ENCODE measurements at regions not wholly inside any gene's neighbourhood (a gene's known extent, or its start where the extent isn't known, plus 50 kb on each side); places are given as distances from the start of the nearest gene placed in this dataset.

DNA sequence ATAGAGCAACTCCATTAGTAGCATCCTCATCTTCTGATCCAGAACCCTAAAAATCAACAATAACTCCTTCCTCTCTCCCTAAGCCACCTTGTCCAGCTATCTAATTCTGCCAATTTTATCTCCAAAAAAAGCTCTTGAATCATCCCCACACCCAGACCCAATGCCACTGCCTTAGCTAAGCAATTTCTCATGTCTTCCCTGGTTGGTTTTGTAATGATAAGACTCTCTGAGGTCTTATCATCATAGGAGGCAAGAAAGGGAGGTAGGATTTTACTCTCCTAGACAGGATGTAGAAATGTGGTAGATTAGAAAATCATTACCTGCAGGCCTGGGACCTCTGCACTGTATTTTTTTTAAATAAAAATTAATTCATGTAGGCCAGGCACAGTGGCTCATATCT, 283.5 kb upstream of the NEBL start:
- Mint-ChIP-seq H3K27ac (no peak overlapping the region), H3K4me1 (no peaks in the 10 kb centered on the region), H3K9me3 (peaks cover 0 to 22% (median 8%) of the 10 kb centered on the region in 11 donors), H3K27me3 (peaks cover 21 to 33% (median 30%) of the 10 kb centered on the region in 5 donors), H3K36me3 (peaks cover 0 to 4% (median 0%) of the 10 kb centered on the region in 5 donors), H3K4me3 (no peak overlapping the region)
- Histone ChIP-seq H3K27me3 (ENCODE audit: control insufficient read depth in 2 of 2, insufficient read depth in 2 of 2, low read length in 2 of 2) (no peaks in the 10 kb centered on the region), H3K4me1 (ENCODE audit: control insufficient read depth in 2 of 2, insufficient read depth in 2 of 2, low read length in 2 of 2) (no peaks in the 10 kb centered on the region), H3K36me3 (ENCODE audit: control insufficient read depth in 2 of 3, insufficient read depth in 3 of 3, low read length in 3 of 3) (no peaks in the 10 kb centered on the region), H3K9me3 (ENCODE audit: control insufficient read depth in 2 of 3, low read length in 3 of 3) (no peaks in the 10 kb centered on the region), H3K4me3 (ENCODE audit: low read length) (no peak overlapping the region), H3K27ac (ENCODE audit: low read depth, low read length) (no peak overlapping the region)
- DNase-seq (no peak), ATAC-seq (no peak)
- intact Hi-C loops (cut with micrococcal nuclease): no loop called here
- POLR2A ChIA-PET: no interaction called here
- CTCF ChIA-PET: no interaction called here

DNA sequence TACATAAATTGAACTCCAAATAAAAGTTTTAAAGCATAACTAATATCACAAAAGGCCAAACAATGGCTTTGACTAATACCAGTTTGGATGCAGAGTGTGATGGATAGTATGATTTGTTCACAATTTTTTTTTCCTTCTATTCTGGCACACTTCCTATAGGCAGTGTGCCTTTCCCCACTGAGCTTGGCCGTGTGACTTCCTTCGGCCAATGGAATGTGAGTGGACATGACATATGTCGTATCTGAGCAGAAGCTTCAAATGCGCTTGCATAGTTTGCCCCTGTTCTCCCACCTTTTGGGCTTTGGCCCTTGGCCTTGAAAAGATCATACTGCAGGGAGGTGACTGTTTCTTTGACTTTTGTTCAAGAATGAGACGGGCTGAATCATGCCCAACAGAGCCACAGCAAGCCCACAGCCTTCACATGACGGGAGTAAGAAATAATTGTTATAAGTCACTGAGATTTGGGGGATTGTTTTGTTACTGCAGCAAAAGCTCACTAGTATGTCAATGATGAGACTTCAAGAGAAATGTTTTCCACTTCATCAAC, 279.9 kb upstream of the NEBL start:
- peaks cover 0 to 22% (median 8%) of the 10 kb centered on the region in 11 donors for H3K9me3 Mint-ChIP-seq
- no peak for ATAC-seq
- no peak overlapping the region for H3K27ac Mint-ChIP-seq
- H3K4me1 Mint-ChIP-seq: peaks cover 5 to 18% (median 13%) of the 10 kb centered on the region in 7 donors
- intact Hi-C loops (cut with micrococcal nuclease): no loop called here
- H3K9me3 ChIP-seq (ENCODE audit: control insufficient read depth in 2 of 3, low read length in 3 of 3): no peaks in the 10 kb centered on the region
- H3K4me3 ChIP-seq (ENCODE audit: low read length): no peak overlapping the region
- H3K4me1 ChIP-seq (ENCODE audit: control insufficient read depth in 2 of 2, insufficient read depth in 2 of 2, low read length in 2 of 2): peaks cover 0 to 4% of the 10 kb centered on the region in 2 donors
- ChIA-PET POLR2A (no interaction called here), CTCF (no interaction called here)
- H3K36me3 ChIP-seq (ENCODE audit: control insufficient read depth in 2 of 3, insufficient read depth in 3 of 3, low read length in 3 of 3): no peaks in the 10 kb centered on the region
- peaks cover 0 to 4% (median 0%) of the 10 kb centered on the region in 5 donors for H3K36me3 Mint-ChIP-seq
- peaks cover 0 to 3% of the 10 kb centered on the region in 2 donors for H3K27me3 ChIP-seq (ENCODE audit: control insufficient read depth in 2 of 2, insufficient read depth in 2 of 2, low read length in 2 of 2)
- H3K27ac ChIP-seq (ENCODE audit: low read depth, low read length): no peak overlapping the region
- no peak for DNase-seq
- no peak overlapping the region for H3K4me3 Mint-ChIP-seq
- peaks cover 46 to 54% (median 49%) of the 10 kb centered on the region in 5 donors for H3K27me3 Mint-ChIP-seq

DNA sequence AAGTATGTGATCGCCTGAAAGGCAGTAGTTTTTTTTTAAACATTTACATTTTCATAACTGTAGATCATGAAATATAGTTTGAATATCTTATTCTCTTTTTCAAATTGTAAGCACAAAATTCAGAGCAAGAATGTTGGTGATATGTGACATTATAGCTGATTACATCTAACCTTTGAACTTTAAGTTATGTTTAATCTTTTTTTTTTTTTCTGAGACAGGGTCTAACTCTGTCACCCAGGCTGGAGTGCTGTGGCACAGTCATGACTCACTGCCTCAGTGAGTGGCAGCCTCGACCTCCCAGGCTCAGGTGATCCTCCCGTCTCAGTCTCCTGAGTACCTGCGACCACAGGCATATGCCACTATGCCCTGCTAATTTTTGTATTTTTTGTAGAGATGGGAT, 278.7 kb upstream of the NEBL start:
- no peak for DNase-seq
- ChIA-PET POLR2A (no interaction called here), CTCF (no interaction called here)
- ATAC-seq: no peak
- Mint-ChIP-seq H3K27me3 (peaks cover 54 to 65% (median 58%) of the 10 kb centered on the region in 5 donors), H3K36me3 (peaks cover 0 to 4% (median 0%) of the 10 kb centered on the region in 5 donors), H3K9me3 (peaks cover 0 to 22% (median 8%) of the 10 kb centered on the region in 11 donors), H3K4me3 (no peak overlapping the region), H3K27ac (no peak overlapping the region), H3K4me1 (peaks cover 5 to 23% (median 13%) of the 10 kb centered on the region in 7 donors)
- intact Hi-C loops (cut with micrococcal nuclease): no loop called here
- peaks cover 0 to 3% of the 10 kb centered on the region in 2 donors for H3K27me3 ChIP-seq (ENCODE audit: control insufficient read depth in 2 of 2, insufficient read depth in 2 of 2, low read length in 2 of 2)
- peaks cover 0 to 4% of the 10 kb centered on the region in 2 donors for H3K4me1 ChIP-seq (ENCODE audit: control insufficient read depth in 2 of 2, insufficient read depth in 2 of 2, low read length in 2 of 2)
- no peak overlapping the region for H3K4me3 ChIP-seq (ENCODE audit: low read length)
- no peaks in the 10 kb centered on the region for H3K36me3 ChIP-seq (ENCODE audit: control insufficient read depth in 2 of 3, insufficient read depth in 3 of 3, low read length in 3 of 3)
- H3K9me3 ChIP-seq (ENCODE audit: control insufficient read depth in 2 of 3, low read length in 3 of 3): no peaks in the 10 kb centered on the region
- no peak overlapping the region for H3K27ac ChIP-seq (ENCODE audit: low read depth, low read length)

DNA sequence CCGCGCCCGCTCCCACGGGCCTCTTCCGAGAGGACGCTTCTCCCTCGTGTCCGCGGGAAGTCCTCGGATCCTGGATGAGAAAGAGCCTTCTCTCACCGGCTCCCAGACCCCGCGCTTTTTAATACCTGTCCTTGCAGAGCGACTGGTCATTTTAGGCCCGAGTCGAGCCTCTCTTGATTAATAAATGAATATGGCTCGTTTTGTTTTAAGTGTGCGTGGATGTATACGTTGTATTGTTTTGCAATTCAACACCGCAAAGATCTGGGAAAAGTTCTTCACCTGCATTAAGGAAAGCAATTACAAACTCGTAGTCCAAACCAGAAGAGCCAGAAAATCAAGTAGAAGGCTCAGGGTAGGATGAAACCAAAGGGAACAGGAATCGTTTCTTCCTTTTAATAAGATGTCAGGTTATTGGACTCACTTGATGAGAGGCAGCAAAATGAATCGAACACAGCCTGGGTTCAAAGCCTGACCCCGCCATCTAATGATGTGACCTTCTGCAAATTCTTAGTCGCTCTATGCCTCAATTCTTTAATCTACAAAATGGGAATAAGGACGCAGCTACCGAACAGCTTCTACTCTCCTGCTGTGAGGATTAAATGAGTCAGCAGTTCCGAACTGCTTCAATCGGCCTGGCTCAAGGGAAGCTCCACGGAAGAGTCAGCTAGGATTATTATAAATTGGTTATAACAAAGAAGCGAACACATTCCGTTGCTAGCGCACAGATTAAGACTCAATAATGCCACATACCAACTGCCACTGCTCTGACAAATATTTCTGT, 277.8 kb upstream of the NEBL start:
- Histone ChIP-seq H3K27ac (ENCODE audit: low read depth, low read length) (no peak overlapping the region), H3K4me1 (ENCODE audit: control insufficient read depth in 2 of 2, insufficient read depth in 2 of 2, low read length in 2 of 2) (peaks cover 0 to 4% of the 10 kb centered on the region in 2 donors), H3K36me3 (ENCODE audit: control insufficient read depth in 2 of 3, insufficient read depth in 3 of 3, low read length in 3 of 3) (no peaks in the 10 kb centered on the region), H3K27me3 (ENCODE audit: control insufficient read depth in 2 of 2, insufficient read depth in 2 of 2, low read length in 2 of 2) (peaks cover 0 to 3% of the 10 kb centered on the region in 2 donors), H3K4me3 (ENCODE audit: low read length) (no peak overlapping the region), H3K9me3 (ENCODE audit: control insufficient read depth in 2 of 3, low read length in 3 of 3) (no peaks in the 10 kb centered on the region)
- no peak for DNase-seq
- peaks cover 5 to 23% (median 13%) of the 10 kb centered on the region in 7 donors for H3K4me1 Mint-ChIP-seq
- intact Hi-C loops (cut with micrococcal nuclease): no loop called here
- H3K27me3 Mint-ChIP-seq: peaks cover 59 to 72% (median 62%) of the 10 kb centered on the region in 5 donors
- ChIA-PET CTCF (no interaction called here), POLR2A (no interaction called here)
- peaks cover 0 to 15% (median 6%) of the 10 kb centered on the region in 11 donors for H3K9me3 Mint-ChIP-seq
- no peak for ATAC-seq
- peaks cover 0 to 4% (median 0%) of the 10 kb centered on the region in 5 donors for H3K36me3 Mint-ChIP-seq
- peak overlapping the region in 1 of 9 donors; percentile 47 for H3K27ac Mint-ChIP-seq
- H3K4me3 Mint-ChIP-seq: peak overlapping the region; percentile 29 to 80 (median 58)

DNA sequence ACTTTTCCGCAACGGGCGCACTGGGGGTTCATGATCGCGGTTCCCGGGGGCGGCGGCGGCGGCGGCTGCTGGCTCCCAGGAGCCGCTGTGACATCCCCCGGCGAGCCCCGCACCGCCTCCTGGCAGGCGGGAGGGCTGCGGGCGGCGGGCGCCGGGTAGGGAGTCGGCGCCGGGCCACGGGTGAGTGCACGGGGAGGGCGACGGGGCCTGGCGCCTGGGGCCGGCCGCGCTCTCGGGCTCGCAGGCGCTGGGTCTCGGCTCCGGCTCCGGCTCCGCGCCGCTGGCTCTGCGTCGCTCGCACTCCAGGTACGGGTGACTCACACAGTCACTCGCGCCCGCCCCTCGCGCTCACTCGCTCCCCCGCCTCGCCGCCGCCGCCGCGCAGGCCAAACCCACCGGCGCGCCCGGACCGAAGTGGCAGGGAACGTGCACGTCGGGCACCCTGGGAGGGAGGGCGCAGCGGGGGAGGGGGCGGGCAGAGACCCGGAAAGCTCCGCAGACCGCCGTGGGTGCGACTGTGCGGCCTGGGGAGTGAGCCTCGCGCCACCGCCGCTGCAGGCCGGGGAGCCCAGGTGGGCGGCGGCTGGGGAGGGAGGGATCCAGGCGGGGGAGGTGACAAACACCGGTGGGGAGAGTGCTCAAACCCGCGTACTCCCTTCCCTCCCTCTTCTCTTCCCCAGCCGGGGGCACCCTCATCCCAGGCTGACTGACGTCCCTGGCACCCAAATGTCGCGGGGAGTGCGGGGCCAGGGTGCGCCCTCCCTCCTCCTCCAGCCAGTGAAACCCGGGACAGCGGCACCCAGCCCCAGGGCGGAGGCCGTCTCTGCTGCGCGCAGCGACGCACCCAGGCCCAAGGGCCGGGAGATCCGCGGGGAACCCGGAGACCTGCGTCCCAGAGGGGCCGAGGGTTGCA, 276.9 kb upstream of the NEBL start:
- Mint-ChIP-seq H3K36me3 (peaks cover 0 to 4% (median 0%) of the 10 kb centered on the region in 5 donors), H3K4me3 (peak overlapping the region in 6 of 10 donors; percentile 48 to 80 (median 60)), H3K9me3 (peaks cover 0 to 10% (median 0%) of the 10 kb centered on the region in 11 donors), H3K4me1 (peaks cover 5 to 23% (median 13%) of the 10 kb centered on the region in 7 donors), H3K27ac (no peak overlapping the region), H3K27me3 (peaks cover 57 to 69% (median 65%) of the 10 kb centered on the region in 5 donors)
- ATAC-seq (peak; percentile 20), DNase-seq (peak in 1 of 9 donors; percentile 34)
- Histone ChIP-seq H3K27ac (ENCODE audit: low read depth, low read length) (no peak overlapping the region), H3K9me3 (ENCODE audit: control insufficient read depth in 2 of 3, low read length in 3 of 3) (no peaks in the 10 kb centered on the region), H3K27me3 (ENCODE audit: control insufficient read depth in 2 of 2, insufficient read depth in 2 of 2, low read length in 2 of 2) (peaks cover 0 to 3% of the 10 kb centered on the region in 2 donors), H3K4me3 (ENCODE audit: low read length) (no peak overlapping the region), H3K36me3 (ENCODE audit: control insufficient read depth in 2 of 3, insufficient read depth in 3 of 3, low read length in 3 of 3) (no peaks in the 10 kb centered on the region), H3K4me1 (ENCODE audit: control insufficient read depth in 2 of 2, insufficient read depth in 2 of 2, low read length in 2 of 2) (peaks cover 0 to 4% of the 10 kb centered on the region in 2 donors)
- ChIA-PET POLR2A (no interaction called here), CTCF (no interaction called here)
- intact Hi-C loops (cut with micrococcal nuclease): no loop called here

DNA sequence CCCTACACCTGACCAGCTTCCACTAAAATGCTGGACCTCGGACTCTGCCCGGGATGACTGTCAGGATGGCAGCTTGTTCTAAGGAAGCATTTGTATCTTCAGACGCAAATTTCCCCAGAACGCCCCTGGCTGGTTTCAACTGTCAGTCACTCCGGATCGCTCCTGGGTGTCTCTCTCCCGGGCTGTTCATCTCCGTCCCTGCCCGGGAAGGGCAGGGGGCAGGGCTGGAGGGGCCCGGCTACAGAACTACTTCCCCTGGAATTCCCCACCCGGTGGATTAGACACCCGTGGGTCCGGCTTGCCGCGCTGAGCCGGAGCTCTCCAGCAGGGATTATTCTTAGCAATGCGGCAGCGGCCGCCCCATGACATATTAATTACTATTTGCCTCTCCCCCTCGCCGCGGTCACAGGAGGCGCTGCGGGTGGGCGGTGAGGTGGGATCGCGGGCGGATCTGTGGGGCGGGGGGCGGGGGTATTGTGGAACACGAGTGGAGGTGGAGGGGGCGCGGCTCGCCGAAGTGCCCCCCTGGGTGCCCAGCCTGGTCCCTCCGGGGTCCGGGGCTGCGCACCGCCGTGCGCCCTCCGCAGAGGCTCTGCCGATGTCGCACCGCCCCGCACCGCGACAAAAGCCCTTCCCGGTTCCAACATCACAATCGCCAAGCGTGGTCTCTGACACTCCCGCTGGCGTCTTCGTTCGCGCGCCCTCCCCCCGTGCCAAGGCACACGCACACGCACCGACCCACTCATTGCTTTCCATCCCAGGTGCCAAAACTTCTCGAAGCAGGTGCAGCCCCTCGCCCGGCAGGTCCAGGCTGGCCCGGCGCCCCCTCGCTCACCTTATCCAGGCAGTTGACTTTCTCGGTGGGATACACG, 276.1 kb upstream of the NEBL start:
- ATAC-seq (no peak), DNase-seq (no peak)
- no peak overlapping the region for H3K27ac Mint-ChIP-seq
- peak overlapping the region in 7 of 10 donors; percentile 29 to 72 (median 44) for H3K4me3 Mint-ChIP-seq
- peaks cover 0 to 1% (median 0%) of the 10 kb centered on the region in 5 donors for H3K36me3 Mint-ChIP-seq
- intact Hi-C loops (cut with micrococcal nuclease): no loop called here
- H3K9me3 Mint-ChIP-seq: peaks cover 0 to 6% (median 0%) of the 10 kb centered on the region in 11 donors
- H3K27me3 Mint-ChIP-seq: peaks cover 55 to 66% (median 62%) of the 10 kb centered on the region in 5 donors
- peaks cover 0 to 3% of the 10 kb centered on the region in 2 donors for H3K27me3 ChIP-seq (ENCODE audit: control insufficient read depth in 2 of 2, insufficient read depth in 2 of 2, low read length in 2 of 2)
- H3K9me3 ChIP-seq (ENCODE audit: control insufficient read depth in 2 of 3, low read length in 3 of 3): no peaks in the 10 kb centered on the region
- H3K4me1 ChIP-seq (ENCODE audit: control insufficient read depth in 2 of 2, insufficient read depth in 2 of 2, low read length in 2 of 2): peaks cover 0 to 4% of the 10 kb centered on the region in 2 donors
- peaks cover 5 to 23% (median 13%) of the 10 kb centered on the region in 7 donors for H3K4me1 Mint-ChIP-seq
- ChIA-PET POLR2A (no interaction called here), CTCF (no interaction called here)
- no peak overlapping the region for H3K4me3 ChIP-seq (ENCODE audit: low read length)
- H3K27ac ChIP-seq (ENCODE audit: low read depth, low read length): no peak overlapping the region
- no peaks in the 10 kb centered on the region for H3K36me3 ChIP-seq (ENCODE audit: control insufficient read depth in 2 of 3, insufficient read depth in 3 of 3, low read length in 3 of 3)
